A549 (cell line): ENCODE measurements at regions not wholly inside any gene's neighbourhood (a gene's known extent, or its start where the extent isn't known, plus 50 kb on each side); places are given as distances from the start of the nearest gene placed in this dataset.
"Not testable (repeated sequence)": the region's sequence is repeated elsewhere in the genome, so short reads cannot be mapped to it uniquely, and the experiment has no call there.

ENCODE experiments used
- ATAC-seq, 2 experiments: fragments of 200-7000 bp in 1 of 2; fragments of >200 bp in 1 of 2; cut with Nextera tagmentation in 1 of 2; cut with Tn5 transposase in 1 of 2; 3 replicates each; pipeline versions ENCODE4 v1.8.0 to v1.9.1; 2018 to 2020; ENCODE audit warnings: mild to moderate bottlenecking in 1 of 2, moderate library complexity in 1 of 2
- CTCF ChIA-PET: fragments of 300-600 bp; sonication (Branson Sonifier 250); formaldehyde crosslinking; extraction: SDS; loops from one replicate; lab custom pipeline; 2021; ENCODE audit warnings: antibody characterized with exemption, inconsistent platforms; lab: Yijun Ruan, JAX
- POLR2A ChIA-PET: fragments of 350-600 bp; formaldehyde crosslinking; extraction: SDS; loops from one replicate; lab custom pipeline; 2021; ENCODE audit warnings: antibody characterized with exemption, inconsistent platforms; lab: Yijun Ruan, JAX
- DNase-seq, 2 experiments: peaks; one replicate each; pipeline versions ENCODE4 v3.0.0 to v3.0.0-alpha.2; 2011 to 2016; ENCODE audit warnings: low read depth in 1 of 2, low spot score in 1 of 2
- FAIRE-seq: peaks from 2 replicates; lab custom pipeline; 2011; peaks lifted over from hg19 to GRCh38; lab: Jason Lieb, UNC
- H3K27ac ChIP-seq, 2 experiments: fragments of >200 bp; sonication (Bioruptor Twin); formaldehyde crosslinking; 3 replicates each; pipeline ENCODE4 v1.5.1; 2016 to 2017
- H3K4me1 ChIP-seq: fragments of >200 bp; sonication (Bioruptor Twin); formaldehyde crosslinking; 3 replicates; pipeline ENCODE4 v1.6.1; 2016
- H3K4me2 ChIP-seq: fragments of >200 bp; sonication (Bioruptor Twin); formaldehyde crosslinking; 3 replicates; pipeline ENCODE4 v1.6.1; 2016
- H3K4me3 ChIP-seq: fragments of >200 bp; sonication (Bioruptor Twin); formaldehyde crosslinking; 3 replicates; pipeline ENCODE4 v1.5.1; 2016
- H3K9me3 ChIP-seq: fragments of >200 bp; sonication (Bioruptor Twin); formaldehyde crosslinking; 3 replicates; pipeline ENCODE4 v1.6.1; 2016
- BHLHE40 ChIP-seq: IDR thresholded peaks from 2 replicates; pipeline ENCODE4 v1.6.1; 2012; ENCODE audit warnings: low read depth, low read length, inconsistent platforms
- CBX8 ChIP-seq: fragments of 200-600 bp; sonication (generic); IDR thresholded peaks from 2 replicates; pipeline ENCODE4 v1.6.1; 2016
- CHD2 ChIP-seq: fragments of 150-350 bp; IDR thresholded peaks from 2 replicates; pipeline ENCODE4 v1.6.1; 2014; ENCODE audit warnings: low read length; ENCODE audit not compliant: partially characterized antibody
- CTCF ChIP-seq: fragments of >200 bp; sonication (Bioruptor Twin); formaldehyde crosslinking; IDR thresholded peaks from 3 replicates; pipeline ENCODE4 v1.5.1; 2016
- ESRRA ChIP-seq: fragments of 150-350 bp; IDR thresholded peaks from 2 replicates; pipeline ENCODE4 v1.6.1; 2014; ENCODE audit warnings: mild to moderate bottlenecking, low read length, borderline replicate concordance
- FOSL2 ChIP-seq, 2 experiments: fragments of 450-650 bp in 1 of 2; fragments of >200 bp in 1 of 2; sonication (Bioruptor Twin) in 1 of 2; formaldehyde crosslinking; IDR thresholded peaks; 2 replicates each; pipeline versions ENCODE4 v1.5.0 to v1.6.1; 2016 to 2020; ENCODE audit warnings: mild to moderate bottlenecking in 1 of 2, moderate library complexity in 1 of 2
- GATA3 ChIP-seq: IDR thresholded peaks from 2 replicates; pipeline ENCODE4 v1.6.1; 2012; ENCODE audit warnings: borderline replicate concordance
- HEYL ChIP-seq: fragments of 250-450 bp; sonication (Bioruptor Pico); IDR thresholded peaks from 2 replicates; pipeline ENCODE4 v1.8.0; 2021; ENCODE audit warnings: mild to moderate bottlenecking, moderate library complexity
- HOXA7 ChIP-seq: fragments of 250-450 bp; sonication (Bioruptor Pico); IDR thresholded peaks from 2 replicates; pipeline ENCODE4 v1.5.0; 2020; ENCODE audit warnings: mild to moderate bottlenecking, moderate library complexity
- JUN ChIP-seq, 2 experiments: fragments of >200 bp; sonication (Bioruptor Twin); formaldehyde crosslinking; IDR thresholded peaks; 2 replicates in 1 of 2; 3 replicates in 1 of 2; pipeline ENCODE4 v1.6.1; 2016 to 2017
- JUNB ChIP-seq: fragments of >200 bp; sonication (Bioruptor Twin); formaldehyde crosslinking; IDR thresholded peaks from 2 replicates; pipeline ENCODE4 v1.6.1; 2016
- KDM1A ChIP-seq: fragments of 200-600 bp; sonication (generic); IDR thresholded peaks from 2 replicates; pipeline ENCODE4 v1.6.1; 2016; ENCODE audit warnings: low read depth, mild to moderate bottlenecking
- RAD21 ChIP-seq, 2 experiments: fragments of >200 bp in 1 of 2; sonication (Bioruptor Twin) in 1 of 2; formaldehyde crosslinking in 1 of 2; IDR thresholded peaks in 1 of 2; conservative IDR thresholded peaks in 1 of 2; 2 replicates in 1 of 2; 3 replicates in 1 of 2; pipeline ENCODE4 v1.6.1; 2012 to 2018; ENCODE audit warnings: inconsistent platforms in 1 of 2
- RARB ChIP-seq: fragments of 250-450 bp; sonication (Bioruptor Pico); IDR thresholded peaks from 2 replicates; pipeline ENCODE4 v1.8.0; 2021; ENCODE audit warnings: mild to moderate bottlenecking, moderate library complexity
- SREBF2 ChIP-seq: fragments of 450-650 bp; IDR thresholded peaks from 2 replicates; pipeline ENCODE4 v1.6.1; 2014; ENCODE audit warnings: mild to moderate bottlenecking, moderate library complexity
- TFCP2L1 ChIP-seq: fragments of 250-450 bp; sonication (Bioruptor Pico); IDR thresholded peaks from 2 replicates; pipeline ENCODE4 v1.5.0; 2021; ENCODE audit warnings: mild to moderate bottlenecking
- ZC3H11A ChIP-seq: fragments of 450-650 bp; IDR thresholded peaks from 2 replicates; pipeline ENCODE4 v1.6.1; 2014; ENCODE audit warnings: antibody characterized with exemption, mild to moderate bottlenecking
- WGBS: methylation state at CpG from one replicate; pipeline ENCODE4 v1.1.6; 2017; ENCODE audit errors: missing lambda C conversion rate; 5-methylcytosine and 5-hydroxymethylcytosine counted together
- TF ChIP-seq, protein P1 (sequence below): fragments of >200 bp; sonication (Bioruptor Twin); formaldehyde crosslinking; IDR thresholded peaks from 3 replicates; pipeline ENCODE4 v1.6.1; 2016

DNA sequence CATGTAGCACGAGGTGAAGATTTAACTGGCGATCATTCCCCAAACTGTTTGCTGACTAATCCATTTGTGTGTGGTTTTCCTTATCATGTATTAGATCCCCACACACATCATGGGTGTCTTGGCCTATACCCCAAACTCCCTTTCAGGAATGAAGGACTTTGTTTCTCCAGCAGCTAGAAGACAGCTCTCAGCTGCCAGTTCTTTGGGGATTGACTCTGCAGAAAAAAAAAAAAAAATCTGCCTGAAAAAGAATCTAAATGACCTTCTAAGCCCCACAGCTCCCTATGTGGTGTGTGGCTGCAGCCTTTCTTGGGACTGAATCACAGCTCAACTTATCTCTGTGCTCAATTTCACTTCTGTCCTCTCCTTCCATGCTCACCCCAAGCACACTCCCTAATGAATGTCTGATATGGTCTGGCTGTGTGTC, 256.3 kb upstream of the DUSP10 start:
- CTCF ChIA-PET: interaction anchor here (1.1 kb wide), 1 partner anchor 259 kb away, joined by 3 read pairs; no protein-coding TSS in a partner anchor
- ATAC-seq: no peak
- FAIRE-seq: no peak
- Histone ChIP-seq H3K4me2 (no peak overlapping the region), H3K9me3 (no peaks in the 10 kb centered on the region), H3K27ac (no peak overlapping the region), H3K4me1 (peaks cover 6% of the 10 kb centered on the region; the same call in 2 of the 3 replicates), H3K4me3 (no peak overlapping the region)
- TF ChIP-seq SREBF2: no peak
- TF ChIP-seq TFCP2L1 (CRISPR knock-in tag): no peak
- TF ChIP-seq CHD2: no peak
- no peak for TF ChIP-seq RARB (CRISPR knock-in tag)
- TF ChIP-seq, protein P1, sequence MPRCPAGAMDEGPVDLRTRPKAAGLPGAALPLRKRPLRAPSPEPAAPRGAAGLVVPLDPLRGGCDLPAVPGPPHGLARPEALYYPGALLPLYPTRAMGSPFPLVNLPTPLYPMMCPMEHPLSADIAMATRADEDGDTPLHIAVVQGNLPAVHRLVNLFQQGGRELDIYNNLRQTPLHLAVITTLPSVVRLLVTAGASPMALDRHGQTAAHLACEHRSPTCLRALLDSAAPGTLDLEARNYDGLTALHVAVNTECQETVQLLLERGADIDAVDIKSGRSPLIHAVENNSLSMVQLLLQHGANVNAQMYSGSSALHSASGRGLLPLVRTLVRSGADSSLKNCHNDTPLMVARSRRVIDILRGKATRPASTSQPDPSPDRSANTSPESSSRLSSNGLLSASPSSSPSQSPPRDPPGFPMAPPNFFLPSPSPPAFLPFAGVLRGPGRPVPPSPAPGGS: no peak
- TF ChIP-seq JUN (IDR thresholded peaks at IDR 0.05): no peak
- TF ChIP-seq KDM1A: no peak
- TF ChIP-seq CBX8: no peak
- DNase-seq: no peak
- WGBS: 80% methylated on average over 2 of the region's 2 CpGs
- POLR2A ChIA-PET: no interaction called here

DNA sequence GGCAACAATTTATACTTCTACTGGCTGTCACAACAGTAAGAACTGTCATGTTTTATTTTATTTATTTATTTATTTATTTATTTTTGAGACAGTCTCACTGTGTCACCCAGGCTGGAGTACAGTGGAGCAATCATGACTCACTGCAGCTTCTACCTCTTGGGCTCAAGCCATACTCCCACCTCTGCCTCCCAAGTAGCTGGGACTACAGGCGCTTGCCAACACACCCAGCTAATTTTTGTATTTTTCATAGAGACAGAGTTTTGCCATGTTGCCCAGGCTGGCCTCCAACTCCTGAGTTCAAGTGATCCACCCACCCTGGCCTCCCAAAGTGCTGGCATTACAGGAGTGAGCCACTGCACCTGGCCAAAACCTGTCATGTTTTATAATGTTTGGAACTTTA, 255.1 kb upstream of the DUSP10 start:
- FAIRE-seq; POLR2A ChIA-PET; H3K9me3 ChIP-seq; H3K4me1 ChIP-seq; H3K4me3 ChIP-seq; TF ChIP-seq FOSL2 (IDR thresholded peaks at IDR 0.05): not testable (repeated sequence)
- DNase-seq: peak in 1 of 2 experiments; percentile 30
- 0 out of 2 replicates have a peak, but pooled peaks have one; percentile 4 for TF ChIP-seq FOSL2 (CRISPR knock-in tag; IDR thresholded peaks at IDR 0.05)
- peak; percentile 22; the same call in 1 of the 2 replicates for TF ChIP-seq JUNB
- WGBS: 33% methylated on average over 1 of the region's 1 CpG
- H3K4me2 ChIP-seq: 0 out of 3 replicates have a peak overlapping the region, but pooled peaks have one; percentile 1
- ATAC-seq: peak in 1 of 2 experiments; percentile 63; a peak in 3 of 6 replicates
- CTCF ChIA-PET: interaction anchor here (1.2 to 1.4 kb wide), 2 partner anchors 11 to 13 kb away, joined by 3 to 4 read pairs; no protein-coding TSS in a partner anchor
- peak overlapping the region in 1 of 2 experiments; percentile 27; a peak in 1 of 6 replicates for H3K27ac ChIP-seq

DNA sequence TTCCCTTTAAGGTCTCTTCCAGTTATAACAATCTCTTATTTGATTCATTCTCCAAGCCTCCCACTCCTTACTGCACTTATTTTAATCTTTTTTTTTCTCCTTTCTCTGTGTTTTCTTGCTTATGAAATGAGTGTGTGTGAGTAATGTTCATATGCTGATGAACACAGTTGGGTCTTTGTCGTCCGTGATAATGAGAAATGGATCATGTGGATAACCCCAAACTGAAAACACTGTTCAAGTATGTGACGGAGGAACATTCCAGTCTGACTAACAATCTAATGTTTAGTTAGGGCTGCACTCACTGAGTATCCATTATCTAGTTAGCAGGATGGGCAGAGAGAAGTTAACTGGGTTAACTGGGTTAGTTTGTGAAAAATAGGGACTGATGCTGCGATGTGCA, 253.1 kb upstream of the DUSP10 start:
- no peak for TF ChIP-seq HOXA7 (CRISPR knock-in tag)
- no peak overlapping the region for H3K27ac ChIP-seq

DNA sequence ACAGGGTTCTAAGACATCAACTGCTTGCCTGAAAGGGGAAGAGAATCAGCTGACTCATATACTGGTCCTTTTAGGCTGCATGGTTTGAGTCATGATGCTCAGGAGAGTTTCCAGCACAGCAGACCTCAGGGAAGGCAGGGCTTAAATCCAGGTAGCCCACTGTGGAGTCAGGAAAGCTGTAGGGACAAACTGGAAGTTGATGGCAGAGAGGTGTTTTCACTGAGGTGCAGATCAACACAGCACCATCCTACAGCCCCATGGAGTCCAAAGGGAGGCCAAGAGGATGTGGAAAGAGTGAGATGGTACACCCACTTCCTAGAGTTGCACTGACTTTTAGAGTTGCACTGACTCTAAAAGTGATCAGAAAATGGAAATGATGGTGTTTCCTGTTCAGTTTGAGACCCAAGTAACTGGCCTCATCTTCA, 252.4 kb upstream of the DUSP10 start:
- H3K4me2 ChIP-seq: no peak overlapping the region
- POLR2A ChIA-PET: no interaction called here
- no peak for TF ChIP-seq ZC3H11A
- TF ChIP-seq CTCF: no peak
- TF ChIP-seq RAD21 (conservative IDR thresholded peaks at IDR 0.05 in 1 of 2, IDR thresholded peaks at IDR 0.05 in 1 of 2): no peak
- TF ChIP-seq RARB (CRISPR knock-in tag): no peak
- TF ChIP-seq ESRRA: no peak
- TF ChIP-seq GATA3: no peak
- no peak for TF ChIP-seq BHLHE40
- TF ChIP-seq, protein P1: no peak
- no peak for TF ChIP-seq TFCP2L1 (CRISPR knock-in tag)
- no peak for TF ChIP-seq HEYL
- TF ChIP-seq, all 56 proteins: peak for 0
- H3K9me3 ChIP-seq: no peaks in the 10 kb centered on the region
- no peak overlapping the region for H3K27ac ChIP-seq
- FAIRE-seq (no peak), DNase-seq (no peak), ATAC-seq (no peak)
- H3K4me1 ChIP-seq: peaks cover 6% of the 10 kb centered on the region; the same call in 2 of the 3 replicates
- no peak overlapping the region for H3K4me3 ChIP-seq
- CTCF ChIA-PET: interaction anchor here (1.4 to 1.8 kb wide), 2 partner anchors 15 to 516 kb away, joined by 7 to 8 read pairs; no protein-coding TSS in a partner anchor

More for the DNA sequence above, 253.1 kb upstream of the DUSP10 start:
- no peak for ATAC-seq
- no peak for DNase-seq
- Histone ChIP-seq H3K9me3 (no peaks in the 10 kb centered on the region), H3K4me2 (no peak overlapping the region), H3K4me1 (peaks cover 6% of the 10 kb centered on the region; the same call in 2 of the 3 replicates), H3K4me3 (no peak overlapping the region)
- ChIA-PET CTCF (interaction anchor here (1.4 to 1.8 kb wide), 2 partner anchors 14 to 517 kb away, joined by 7 to 8 read pairs; no protein-coding TSS in a partner anchor), POLR2A (no interaction called here)
- FAIRE-seq: no peak
- 56% methylated on average over 4 of the region's 4 CpGs for WGBS
